ENCODE measurements at regions not wholly inside any gene's neighbourhood (a gene's known extent, or its start where the extent isn't known, plus 50 kb on each side); places are given as distances from the start of the nearest gene placed in this dataset.
"Not testable (repeated sequence)": the region's sequence is repeated elsewhere in the genome, so short reads cannot be mapped to it uniquely, and the experiment has no call there.

GRCh38 chr12:68514807-68515411 lies 95.8 kb upstream of the RAP1B start:
- DNase-seq, result no peak

- no peak for DNase-seq
Measured at GRCh38 chr12:68515793-68516192, 94.9 kb upstream of the RAP1B start.

- no peak for DNase-seq
Measured at GRCh38 chr12:68521321-68521839, 89.3 kb upstream of the RAP1B start.

GRCh38 chr12:68521848-68522502 lies 88.7 kb upstream of the RAP1B start:
- no peak for DNase-seq

GRCh38 chr12:68529466-68529865 lies 81.2 kb upstream of the RAP1B start:
- DNase-seq, result no peak

GRCh38 chr12:68529869-68530268 lies 80.8 kb upstream of the RAP1B start:
- DNase-seq, result no peak

GRCh38 chr12:68530299-68530698 lies 80.4 kb upstream of the RAP1B start:
- DNase-seq, result no peak

- no peak for DNase-seq
Measured at GRCh38 chr12:68530965-68531364, 79.7 kb upstream of the RAP1B start.

- DNase-seq, result no peak
Measured at GRCh38 chr12:68532204-68532886, 78.4 kb upstream of the RAP1B start.

GRCh38 chr12:68532887-68533248 lies 77.8 kb upstream of the RAP1B start:
- DNase-seq, result no peak

- no peak for DNase-seq
Measured at GRCh38 chr12:68534108-68534507, 76.6 kb upstream of the RAP1B start.

- no peak for DNase-seq
Measured at GRCh38 chr12:68536885-68537485, 73.7 kb upstream of the RAP1B start.

- DNase-seq, result no peak
Measured at GRCh38 chr12:68537571-68537970, 73.1 kb upstream of the RAP1B start.

GRCh38 chr12:68538726-68539614 lies 71.7 kb upstream of the RAP1B start:
- no peak for DNase-seq

GRCh38 chr12:68539615-68539952 lies 71.1 kb upstream of the RAP1B start:
- DNase-seq, result no peak

- not testable (repeated sequence) for DNase-seq
Measured at GRCh38 chr12:68540768-68541167, 69.9 kb upstream of the RAP1B start.

GRCh38 chr12:68547318-68547717 lies 63.4 kb upstream of the RAP1B start:
- not testable (repeated sequence) for DNase-seq

GRCh38 chr12:68552605-68553195 lies 58.0 kb upstream of the RAP1B start:
- DNase-seq, result not testable (repeated sequence)

GRCh38 chr12:68557011-68557730 lies 53.5 kb upstream of the RAP1B start:
- no peak for DNase-seq

GRCh38 chr12:68559246-68559645 lies 51.5 kb upstream of the RAP1B start:
- no peak for DNase-seq

GRCh38 chr12:68559984-68560850 lies 50.5 kb upstream of the RAP1B start:
- no peak for DNase-seq

All from COR-L47 (cell line).